22Rv1 (cell line): ENCODE measurements at regions not wholly inside any gene's neighbourhood (a gene's known extent, or its start where the extent isn't known, plus 50 kb on each side); places are given as distances from the start of the nearest gene placed in this dataset.
"Not testable (repeated sequence)": the region's sequence is repeated elsewhere in the genome, so short reads cannot be mapped to it uniquely, and the experiment has no call there.

Source experiments
- H3K27ac ChIP-seq: fragments of 450-650 bp; 2 replicates; pipeline ENCODE4 v1.5.1; 2017
- CTCF ChIP-seq: fragments of 450-650 bp; IDR thresholded peaks from 2 replicates; pipeline ENCODE4 v1.5.1; 2017; ENCODE audit warnings: mild to moderate bottlenecking
- ZFX ChIP-seq: fragments of 450-650 bp; IDR thresholded peaks from 2 replicates; pipeline ENCODE4 v1.6.1; 2017; ENCODE audit warnings: antibody characterized with exemption, borderline replicate concordance

DNA sequence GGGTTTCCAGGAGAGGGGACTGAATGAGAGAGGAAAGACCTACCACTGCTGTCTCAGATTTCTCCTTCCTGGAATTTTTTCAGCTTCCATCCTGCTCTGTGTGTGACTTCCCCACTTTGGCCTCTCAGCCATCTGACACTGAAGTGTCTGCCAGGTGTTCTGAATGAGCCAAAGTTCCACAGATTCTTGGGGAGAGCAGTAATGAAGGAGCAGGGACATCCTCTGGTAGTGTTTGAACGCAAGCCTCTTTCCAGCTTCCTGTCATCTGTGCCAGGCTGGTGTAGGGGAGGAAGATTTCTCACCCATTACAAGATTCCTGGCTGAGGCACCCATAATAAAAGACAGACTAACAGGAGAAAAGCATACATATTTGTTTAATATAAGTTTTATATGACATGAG, 141.7 kb upstream of the NRXN3 start:
- H3K27ac ChIP-seq = no peak overlapping the region
- TF ChIP-seq ZFX = no peak
- no peak for TF ChIP-seq CTCF

GRCh38 chr14:78029601-78030372, 140.4 kb upstream of the NRXN3 start:
- no peak for TF ChIP-seq ZFX
- no peak for TF ChIP-seq CTCF
- H3K27ac ChIP-seq = no peak overlapping the region

DNA sequence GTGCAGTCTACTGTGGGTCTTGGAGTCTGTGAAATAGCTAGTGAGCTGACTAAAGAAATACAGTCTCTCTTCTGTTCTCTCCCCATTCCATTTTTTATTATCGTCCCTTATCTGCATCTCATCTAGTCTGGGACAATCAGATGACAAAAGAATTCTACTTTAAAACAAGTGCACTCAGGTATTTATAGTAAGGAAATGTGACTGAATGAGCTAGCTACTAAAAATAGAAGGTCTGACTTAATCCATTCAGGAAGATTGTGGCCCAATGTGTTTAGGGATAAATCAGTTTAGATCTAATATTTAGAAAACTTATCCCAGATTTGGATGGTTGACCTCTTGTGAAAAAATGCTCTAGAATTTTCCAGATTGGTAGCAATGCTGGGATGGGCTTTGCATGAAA, 126.8 kb upstream of the NRXN3 start:
- H3K27ac ChIP-seq = no peak overlapping the region
- TF ChIP-seq ZFX = no peak
- no peak for TF ChIP-seq CTCF

- no peak overlapping the region for H3K27ac ChIP-seq
- no peak for TF ChIP-seq CTCF
- no peak for TF ChIP-seq ZFX
Measured at GRCh38 chr14:78048120-78048519, 122.1 kb upstream of the NRXN3 start.

DNA sequence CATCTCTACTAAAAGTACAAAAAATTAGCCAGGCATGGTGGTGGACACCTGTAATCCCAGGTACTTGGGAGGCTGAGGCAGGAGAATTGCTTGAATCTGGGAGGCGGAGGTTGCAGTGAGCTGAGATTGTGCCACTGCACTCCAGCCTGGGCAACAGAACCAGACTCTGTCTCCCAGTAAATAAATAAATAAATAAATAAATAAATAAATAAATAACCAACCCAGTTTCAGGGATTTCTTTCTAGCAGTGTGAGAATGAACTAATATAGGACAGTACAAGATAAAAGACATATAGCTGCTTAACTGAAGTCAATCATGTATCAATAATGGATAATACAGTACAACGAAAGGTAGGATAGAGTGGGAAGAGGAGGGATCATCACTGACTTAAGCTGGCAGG, 113.3 kb upstream of the NRXN3 start:
- H3K27ac ChIP-seq = not testable (repeated sequence)

GRCh38 chr14:78070344-78070743, 99.8 kb upstream of the NRXN3 start:
- no peak for TF ChIP-seq ZFX
- no peak overlapping the region for H3K27ac ChIP-seq

DNA sequence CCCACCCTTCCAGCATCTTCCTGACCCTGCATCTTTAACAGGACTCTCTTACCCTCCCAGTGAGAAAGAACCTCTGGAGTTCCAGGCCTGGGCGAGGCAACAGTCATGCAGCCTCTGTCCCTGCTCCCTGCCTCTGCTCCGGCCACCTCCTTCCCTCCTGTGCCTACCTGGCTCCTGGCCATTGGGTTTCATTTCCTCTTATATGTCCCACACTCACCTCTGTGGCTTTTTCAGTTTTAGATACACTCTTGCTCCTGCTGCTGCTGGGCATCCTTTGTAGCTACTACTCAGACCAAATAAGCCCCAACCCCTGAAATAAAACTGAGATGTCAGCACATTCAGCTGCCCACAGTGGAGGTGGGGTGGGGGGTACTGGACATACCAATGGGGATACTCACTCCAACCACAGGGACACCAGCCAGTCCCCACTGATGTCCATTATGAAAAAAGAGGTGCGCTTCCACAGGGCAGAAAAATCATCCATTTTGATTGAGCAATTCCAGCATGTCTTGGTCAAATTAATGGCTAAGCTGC, 99.1 kb upstream of the NRXN3 start:
- TF ChIP-seq CTCF (no peak), ZFX (no peak)
- no peak overlapping the region for H3K27ac ChIP-seq

GRCh38 chr14:78073028-78073427, 97.1 kb upstream of the NRXN3 start:
- H3K27ac ChIP-seq = no peak overlapping the region
- no peak for TF ChIP-seq ZFX
- no peak for TF ChIP-seq CTCF
